ENCODE measurements at regions not wholly inside any gene's neighbourhood (a gene's known extent, or its start where the extent isn't known, plus 50 kb on each side); places are given as distances from the start of the nearest gene placed in this dataset.
A peak's percentile ranks its signal among the peaks of the same experiment; 100 is the strongest.
"Not testable (repeated sequence)": the region's sequence is repeated elsewhere in the genome, so short reads cannot be mapped to it uniquely, and the experiment has no call there.

DNA sequence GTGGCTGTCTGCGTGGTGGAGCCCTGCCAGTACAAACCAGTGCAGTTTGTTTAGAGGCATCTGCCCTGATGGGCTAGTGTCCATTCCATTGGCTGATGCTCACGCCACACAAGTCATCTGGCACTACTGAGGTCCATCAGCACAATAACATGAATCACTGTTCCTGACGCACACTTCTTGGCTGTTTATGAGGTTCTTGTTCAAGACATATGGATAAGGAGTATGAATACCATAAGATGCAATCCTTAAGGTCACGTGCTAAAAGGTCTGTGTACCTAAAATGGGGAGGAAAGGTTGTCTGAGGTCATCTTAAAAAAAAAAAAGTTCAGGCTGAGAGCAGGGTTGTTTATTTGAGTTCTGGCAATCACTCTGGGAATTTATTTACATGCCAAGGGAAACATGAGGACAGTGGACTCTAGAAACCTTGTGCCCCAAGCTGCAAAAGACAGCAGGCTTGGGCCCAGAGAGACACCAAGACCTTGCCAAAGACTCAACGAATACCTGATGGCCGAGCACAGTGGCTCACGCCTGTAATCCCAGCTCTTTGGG lies 54.1 kb upstream of the SHLD1 start:
- DNase-seq (ENCODE audit: low read depth in 4 of 4, low spot score in 3 of 4), result no peak

DNA sequence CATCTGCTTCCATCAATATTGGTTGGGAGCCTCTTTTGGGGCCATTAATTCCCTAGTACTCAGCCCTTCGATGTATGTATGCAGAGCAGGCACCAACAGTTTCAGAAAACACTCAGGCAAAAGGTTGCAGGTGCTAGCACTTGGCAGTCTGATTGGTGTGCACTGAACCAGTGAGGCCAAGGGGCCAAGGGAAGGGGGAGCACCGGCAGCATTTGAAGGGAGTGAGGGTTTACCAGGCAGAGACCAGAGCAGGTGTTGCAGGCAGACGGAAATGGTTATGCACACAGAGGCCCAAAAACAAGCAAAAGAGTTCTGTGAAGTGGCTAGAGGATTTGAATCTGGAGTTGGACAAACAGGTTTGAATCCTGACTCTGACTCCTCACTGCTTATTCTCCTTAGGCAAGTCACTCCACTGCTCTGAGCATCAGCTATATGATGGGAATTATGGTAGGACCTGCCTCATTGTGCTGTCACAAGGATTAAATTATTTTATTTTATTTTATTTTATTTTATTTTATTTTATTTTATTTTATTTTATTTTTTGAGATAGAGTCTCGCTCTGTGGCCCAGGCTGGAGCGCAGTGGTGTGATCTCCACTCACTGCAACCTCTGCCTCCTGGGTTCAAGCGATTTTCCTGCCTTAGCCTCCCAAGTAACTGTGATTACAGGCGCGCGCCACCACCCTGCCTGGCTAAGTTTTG lies 58.1 kb upstream of the SHLD1 start:
- peak in 2 of 4 donors; percentile 13 to 14 for DNase-seq (ENCODE audit: low read depth in 4 of 4, low spot score in 3 of 4)

DNA sequence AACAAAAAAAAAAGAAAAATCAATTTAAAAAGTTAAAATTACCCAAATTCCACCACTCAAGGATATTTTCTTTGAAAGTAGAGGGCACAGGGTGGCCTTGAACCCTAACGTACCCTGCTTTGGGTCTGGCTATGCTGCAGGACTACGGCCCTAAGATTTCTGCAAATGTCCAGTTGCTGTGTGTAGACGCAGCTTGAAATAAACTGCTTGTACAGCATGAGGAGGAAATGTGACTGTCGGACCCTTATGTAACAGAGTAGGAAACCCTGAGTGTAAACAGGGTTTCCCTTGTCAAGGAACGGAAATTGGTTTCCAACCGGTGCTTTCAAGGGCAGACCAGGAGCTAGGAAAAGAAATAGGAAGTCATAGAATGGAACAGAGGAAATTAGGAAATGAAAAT lies 60.7 kb upstream of the SHLD1 start:
- DNase-seq (ENCODE audit: low read depth in 4 of 4, low spot score in 3 of 4), result no peak

DNA sequence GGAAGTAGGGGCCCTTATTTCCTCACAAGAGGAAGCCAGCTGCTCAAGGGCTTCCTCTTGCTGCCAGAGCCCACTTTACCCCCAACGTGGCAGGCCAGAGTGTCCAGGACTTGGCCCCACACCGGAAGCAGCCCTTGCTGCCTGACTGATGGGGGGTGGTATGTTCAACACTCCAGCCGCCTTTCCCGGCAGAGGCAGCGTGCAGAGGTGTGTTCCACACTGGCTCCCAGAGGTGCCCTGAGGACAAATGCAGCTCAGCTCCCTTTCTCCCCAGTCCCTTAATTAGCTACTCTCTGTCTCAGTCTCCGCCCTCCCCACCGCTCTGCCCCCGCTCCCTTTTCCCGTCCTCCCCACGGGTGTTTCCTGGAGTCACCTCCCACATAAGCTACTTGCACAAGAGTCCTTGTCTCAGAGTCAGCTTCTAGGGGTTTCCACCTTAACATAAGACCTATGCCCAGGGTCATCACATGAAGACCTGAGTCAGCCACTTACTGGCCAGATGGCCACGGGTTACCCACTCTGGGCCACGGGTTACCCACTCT lies 61.7 kb upstream of the SHLD1 start:
- no peak for DNase-seq (ENCODE audit: low read depth in 4 of 4, low spot score in 3 of 4)

DNA sequence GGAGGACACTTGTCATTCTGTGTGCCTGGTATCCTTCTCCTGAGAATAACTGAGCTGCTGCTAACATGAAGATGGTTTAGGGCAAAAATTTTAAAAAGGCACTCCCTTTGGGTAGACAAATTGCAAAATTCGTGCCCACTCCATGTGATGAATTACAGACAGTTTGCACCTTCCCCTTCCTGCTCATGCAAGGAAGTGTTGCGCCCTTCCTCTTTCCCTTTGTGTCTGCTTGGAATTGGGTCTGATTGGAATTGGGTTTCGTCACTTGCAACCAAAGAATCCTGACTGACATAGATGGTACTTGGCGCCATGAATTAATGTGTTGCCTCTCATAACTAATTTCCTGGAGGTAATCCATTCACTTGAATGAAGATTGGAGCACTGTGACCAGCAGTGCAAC lies 62.3 kb upstream of the SHLD1 start:
- DNase-seq (ENCODE audit: low read depth in 4 of 4, low spot score in 3 of 4), result no peak

DNA sequence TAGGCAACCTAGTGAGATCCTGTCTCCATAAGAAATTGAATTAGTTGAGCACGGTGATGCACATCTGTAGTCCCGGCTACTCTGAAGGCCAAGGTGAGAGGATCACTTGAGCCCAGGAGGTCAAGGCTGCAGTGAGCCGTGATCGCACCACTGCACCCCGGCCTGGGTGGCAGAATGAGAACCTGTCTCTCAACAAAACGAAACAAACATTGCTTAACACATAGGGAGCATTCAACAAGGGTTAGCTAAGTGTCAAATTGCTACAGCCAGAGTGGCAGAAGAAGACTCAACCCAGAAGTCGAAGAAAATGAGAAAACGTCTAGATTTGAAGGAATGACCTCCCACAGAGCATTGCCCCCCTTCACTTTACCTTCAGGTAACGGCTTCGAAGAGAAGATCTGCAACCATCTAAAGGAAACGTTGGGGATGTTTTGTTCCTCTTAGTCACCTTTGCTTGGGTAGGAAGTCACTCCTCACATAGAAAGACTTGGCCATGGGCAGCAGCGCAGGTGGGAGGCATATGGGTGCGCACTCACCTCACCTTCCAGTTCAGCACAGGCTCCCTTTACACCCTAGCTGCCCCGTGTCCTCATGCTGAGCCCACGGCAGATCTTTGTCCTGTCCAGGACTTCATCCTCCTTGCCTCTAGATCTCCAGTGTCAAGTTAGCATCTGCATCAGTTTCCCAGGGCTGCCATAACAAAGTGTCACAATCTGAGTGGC lies 63.7 kb upstream of the SHLD1 start:
- no peak for DNase-seq (ENCODE audit: low read depth in 4 of 4, low spot score in 3 of 4)

DNA sequence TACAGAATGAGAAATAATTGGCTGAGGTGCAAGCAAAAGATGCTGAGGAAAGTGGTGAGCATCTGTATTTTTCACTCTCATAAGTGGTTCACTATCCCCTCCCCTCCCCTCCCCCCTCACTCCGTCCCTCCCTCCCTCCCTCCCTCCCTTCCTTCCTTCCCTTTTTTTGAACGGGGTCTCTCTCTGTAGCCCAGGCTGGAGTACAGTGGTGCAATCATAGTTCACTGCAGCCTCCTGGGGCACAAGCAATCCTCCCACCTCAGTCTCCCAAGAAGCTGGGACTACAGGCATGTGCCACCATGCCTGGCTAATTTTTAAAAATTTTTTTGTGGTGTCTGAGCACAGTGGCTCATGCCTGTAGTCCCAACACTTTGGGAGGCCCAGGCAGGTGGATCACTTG lies 67.6 kb upstream of the SHLD1 start:
- not testable (repeated sequence) for DNase-seq (ENCODE audit: low read depth in 4 of 4, low spot score in 3 of 4)

DNA sequence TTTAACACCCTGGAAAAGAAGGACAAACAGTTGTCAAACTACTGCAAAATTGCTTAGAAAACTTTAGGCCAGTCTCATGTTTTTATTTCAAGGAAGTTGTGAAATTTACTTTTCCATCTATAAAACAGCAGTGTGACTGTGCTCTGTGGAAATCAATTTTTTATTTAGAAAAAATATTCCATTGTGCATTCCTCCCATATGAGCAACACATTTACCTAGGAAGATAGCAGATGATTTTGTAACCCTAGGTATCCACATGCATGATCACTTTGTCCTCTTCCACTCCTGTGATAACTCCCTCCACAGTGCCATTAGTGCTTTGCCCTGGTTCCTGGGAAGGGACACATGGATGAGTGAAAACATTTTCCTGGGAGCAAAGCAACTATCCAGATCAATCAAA lies 69.4 kb upstream of the GPCPD1 start:
- no peak for DNase-seq (ENCODE audit: low read depth in 4 of 4, low spot score in 3 of 4)

DNA sequence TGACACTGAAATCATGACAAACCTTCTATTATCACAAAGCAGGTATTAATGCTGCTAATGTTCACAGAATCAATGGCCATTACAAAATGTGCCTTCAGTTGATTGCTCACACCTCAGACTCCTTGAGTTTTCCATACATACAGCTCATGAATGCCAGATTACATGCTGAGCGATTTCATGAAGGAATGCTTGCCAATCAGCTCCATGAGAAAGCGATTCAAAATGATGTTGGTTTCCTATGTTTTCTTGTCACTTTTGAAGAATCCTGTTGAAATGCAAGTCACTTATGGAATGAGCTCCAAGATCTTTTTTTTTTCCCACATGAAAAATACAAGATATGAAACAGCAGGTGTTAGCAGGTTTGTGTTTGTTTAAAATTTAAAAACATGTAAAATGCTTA lies 68.0 kb upstream of the GPCPD1 start:
- DNase-seq (ENCODE audit: low read depth in 4 of 4, low spot score in 3 of 4), result no peak

DNA sequence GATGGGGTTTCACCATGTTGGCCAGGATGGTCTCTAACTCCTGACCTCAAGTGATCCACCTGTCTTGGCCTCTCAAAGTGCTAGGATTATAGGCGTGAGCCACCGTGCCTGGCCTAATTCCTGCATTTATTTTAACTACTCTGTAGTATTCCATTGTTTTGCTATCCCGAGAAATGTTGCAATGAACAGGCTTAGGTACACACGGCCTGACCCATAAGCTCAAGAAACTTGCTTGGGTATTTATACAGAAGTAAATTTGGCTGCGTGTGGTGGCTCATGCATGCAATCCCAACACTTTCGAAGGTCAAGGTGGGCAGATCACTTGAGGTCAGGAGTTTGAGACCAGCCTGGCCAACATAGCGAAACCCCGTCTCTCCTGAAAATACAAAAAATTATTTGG lies 67.1 kb upstream of the GPCPD1 start:
- not testable (repeated sequence) for DNase-seq (ENCODE audit: low read depth in 4 of 4, low spot score in 3 of 4)

DNA sequence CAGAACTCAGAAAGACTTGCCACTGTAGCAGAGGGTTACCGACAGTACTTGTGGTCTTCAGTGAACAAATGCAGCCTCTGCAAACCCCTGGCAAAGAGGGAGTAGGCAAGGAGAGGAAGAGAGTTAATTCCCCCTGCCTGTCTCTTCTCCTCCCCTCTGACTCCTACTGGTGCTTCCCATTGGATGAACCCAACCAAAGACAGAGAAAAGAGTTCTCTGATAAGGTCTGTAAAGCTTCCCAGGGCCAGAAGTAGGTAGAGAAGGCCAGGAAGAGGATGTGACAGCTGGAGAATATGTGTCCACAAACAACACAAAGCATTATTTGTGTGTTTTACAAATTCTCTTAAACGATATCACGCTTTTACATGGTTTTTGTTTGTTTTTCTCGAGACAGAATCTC lies 66.6 kb upstream of the GPCPD1 start:
- DNase-seq (ENCODE audit: low read depth in 4 of 4, low spot score in 3 of 4), result no peak

DNA sequence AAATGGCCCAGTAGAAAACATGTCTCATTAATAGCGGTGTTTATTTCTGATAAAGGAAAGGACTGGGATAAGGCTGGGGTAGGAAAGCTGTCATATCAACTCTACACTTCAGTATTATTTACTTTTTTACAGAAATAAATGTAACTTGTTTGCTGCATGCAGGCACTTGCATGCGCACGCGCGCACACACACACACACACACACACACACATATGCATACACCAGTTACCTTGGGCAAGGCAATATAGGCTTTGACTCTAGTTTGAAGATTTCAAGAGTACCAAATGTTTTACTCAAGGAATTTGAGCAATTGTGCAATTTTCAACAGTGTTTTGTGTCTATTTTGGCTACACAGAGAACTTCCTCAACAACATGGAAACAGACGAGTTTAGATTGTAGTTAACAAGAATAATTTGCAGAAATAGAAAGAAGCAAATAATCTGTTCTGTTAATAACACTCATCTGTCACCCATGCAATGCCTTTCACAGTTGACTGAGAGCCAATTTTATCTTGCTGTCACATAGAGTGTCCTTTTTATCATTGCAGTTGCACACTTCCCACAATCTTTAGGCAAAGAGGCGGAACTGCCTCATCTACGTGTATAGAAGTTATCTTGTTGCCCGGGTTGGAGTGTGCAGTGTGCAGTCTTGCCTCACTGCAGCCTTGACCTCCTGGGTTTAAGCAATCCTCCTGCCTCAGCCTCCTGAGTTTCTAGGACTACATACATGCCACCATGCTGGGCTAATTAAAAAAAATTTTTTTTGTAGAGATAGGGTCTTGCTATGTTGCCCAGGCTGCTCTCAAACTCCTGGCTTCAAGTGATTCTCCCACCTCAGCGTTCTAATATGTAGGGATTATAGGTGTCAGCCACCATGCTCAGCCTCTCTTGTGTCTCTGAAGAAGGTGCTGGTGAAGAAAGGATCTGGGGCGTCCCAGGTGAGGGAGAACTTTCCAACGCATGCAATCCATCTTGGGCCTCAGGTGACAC lies 64.6 kb upstream of the GPCPD1 start:
- no peak for DNase-seq (ENCODE audit: low read depth in 4 of 4, low spot score in 3 of 4)

DNA sequence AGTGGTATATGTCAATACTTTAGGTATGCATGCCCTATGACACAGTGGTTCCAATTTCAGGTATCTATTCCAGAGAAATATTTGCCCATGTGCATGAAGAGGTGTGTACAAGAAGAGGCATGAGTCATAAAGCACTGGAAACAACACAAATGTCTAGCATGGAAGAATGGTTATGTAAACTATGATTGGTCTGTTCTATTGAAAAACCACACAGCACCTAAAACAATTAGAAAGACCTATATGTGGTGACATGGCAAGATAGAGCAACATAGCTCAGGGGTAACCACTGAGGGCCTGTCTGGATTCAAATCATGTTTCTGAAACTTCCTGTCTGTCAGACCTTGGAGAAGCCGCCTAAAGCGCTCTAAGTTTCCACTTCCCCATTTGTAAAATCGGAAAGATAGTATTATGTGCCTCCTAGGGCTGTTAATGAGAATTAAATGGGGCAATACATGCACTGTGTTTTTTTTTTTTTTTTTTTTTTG lies 63.4 kb upstream of the GPCPD1 start:
- no peak for DNase-seq (ENCODE audit: low read depth in 4 of 4, low spot score in 3 of 4)

DNA sequence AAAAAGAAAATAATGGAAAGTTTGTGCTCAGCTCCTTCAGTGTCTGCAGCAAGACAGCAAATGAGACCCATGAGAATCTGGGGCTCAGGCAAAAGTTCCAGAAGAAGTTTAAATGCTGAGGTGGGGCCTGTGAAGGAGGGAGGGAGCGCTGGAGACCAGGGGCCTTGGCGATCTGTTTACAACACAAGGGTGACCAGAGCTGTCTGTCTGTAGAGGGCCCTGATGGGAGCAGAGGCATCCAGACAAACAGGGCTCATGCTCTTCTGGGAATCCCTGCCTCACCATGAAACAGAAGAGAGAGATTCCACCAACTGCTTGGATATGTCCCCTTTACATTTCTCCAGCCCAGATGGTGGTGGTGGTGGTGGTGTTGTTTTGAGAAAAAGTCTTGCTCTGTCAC lies 60.1 kb upstream of the GPCPD1 start:
- no peak for DNase-seq (ENCODE audit: low read depth in 4 of 4, low spot score in 3 of 4)

DNA sequence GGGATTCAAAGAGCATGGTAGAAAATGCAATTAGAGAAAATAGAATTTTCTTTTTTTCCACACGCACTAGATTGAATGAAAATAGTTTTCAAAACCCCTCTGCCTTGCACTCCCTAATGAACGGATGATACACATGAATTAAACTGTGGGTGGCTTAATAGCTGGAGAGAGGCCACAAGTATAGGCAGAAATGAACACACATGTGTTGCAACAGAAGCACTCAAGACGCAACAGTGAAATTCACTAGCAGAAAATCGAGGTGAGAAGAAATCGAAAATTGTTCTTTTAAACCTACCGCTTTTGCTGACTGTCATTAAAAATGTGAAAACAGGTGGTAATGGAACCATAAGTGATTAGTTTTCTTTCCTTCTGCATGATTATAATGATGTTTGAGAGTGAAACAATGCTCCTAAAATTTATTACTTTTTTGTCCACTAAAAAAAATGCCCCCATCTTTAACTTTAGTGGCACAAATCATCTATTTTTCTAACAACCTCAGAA lies 59.3 kb upstream of the GPCPD1 start:
- no peak for DNase-seq (ENCODE audit: low read depth in 4 of 4, low spot score in 3 of 4)

DNA sequence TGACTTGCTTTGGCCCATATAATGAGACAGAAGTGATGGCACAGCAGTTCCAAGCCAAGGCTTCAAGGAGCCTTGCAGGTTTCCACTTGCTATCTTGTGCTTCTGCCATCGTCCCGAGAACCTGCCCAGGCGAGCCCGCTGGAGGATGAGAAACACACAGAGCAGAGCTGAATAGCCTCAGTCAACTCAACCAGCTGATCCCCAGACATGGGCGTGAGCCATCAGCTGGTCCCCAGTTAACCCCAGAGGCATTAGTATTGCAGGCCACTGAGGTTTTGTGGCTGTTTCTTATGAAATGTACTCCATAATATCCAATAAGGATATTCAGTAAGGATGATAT lies 57.7 kb upstream of the GPCPD1 start:
- DNase-seq (ENCODE audit: low read depth in 4 of 4, low spot score in 3 of 4), result no peak

DNA sequence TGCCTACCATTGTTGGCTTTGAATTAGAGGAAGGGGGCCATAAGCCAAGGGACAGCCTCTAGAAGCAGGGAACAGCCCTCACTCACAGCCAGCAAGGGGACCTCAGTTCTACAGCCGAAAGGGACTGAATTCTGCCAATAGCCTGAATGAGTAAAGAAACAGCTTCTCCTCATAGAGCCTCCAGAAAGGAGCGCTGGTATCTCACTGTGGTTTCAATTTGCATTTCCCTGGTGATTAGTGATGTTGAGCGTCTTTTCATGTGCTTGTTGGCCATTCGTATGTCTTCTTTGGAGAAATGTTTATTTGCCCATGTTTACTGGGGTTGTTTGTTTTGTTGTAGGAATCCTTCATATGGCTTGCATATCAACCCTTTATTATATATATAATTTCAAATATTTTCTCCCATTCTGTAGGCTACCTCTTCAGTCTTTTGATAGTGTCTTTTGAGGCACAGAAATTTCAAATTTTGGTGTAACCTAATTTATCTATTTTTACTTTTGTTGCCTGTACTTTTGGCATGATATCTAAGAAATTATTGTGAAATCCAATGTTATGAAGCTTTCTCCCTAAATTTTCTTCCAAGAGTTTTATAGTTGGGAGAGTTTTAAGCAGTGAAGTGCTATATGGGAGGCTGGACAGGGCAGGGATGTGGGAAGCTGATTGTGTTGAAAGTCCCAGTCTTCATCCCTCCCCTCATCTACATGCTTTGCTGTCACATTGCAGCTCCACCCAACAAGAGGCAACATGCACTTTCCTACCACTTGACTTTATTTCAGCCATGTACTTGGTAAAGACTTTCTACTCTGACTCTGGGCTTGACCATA lies 57.1 kb upstream of the GPCPD1 start:
- no peak for DNase-seq (ENCODE audit: low read depth in 4 of 4, low spot score in 3 of 4)

DNA sequence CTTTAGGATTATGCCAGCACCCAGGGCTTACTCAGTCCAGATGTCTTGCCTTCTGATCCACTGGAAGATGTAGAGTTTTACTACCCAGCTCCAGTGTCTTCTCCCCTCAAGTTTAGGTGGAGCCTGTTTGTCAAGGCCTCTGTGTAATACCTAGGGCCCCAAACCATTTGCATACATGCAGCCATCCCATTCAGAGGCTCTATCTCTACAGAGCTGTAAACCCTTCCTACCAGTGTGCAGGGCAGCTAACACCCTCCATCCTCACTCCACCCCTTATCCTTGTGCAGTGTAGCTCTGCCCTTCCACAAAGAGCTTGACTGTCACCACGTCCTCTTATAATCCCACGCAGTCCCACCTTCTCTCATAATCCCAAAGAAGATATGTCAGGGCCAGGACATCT lies 54.6 kb upstream of the GPCPD1 start:
- DNase-seq (ENCODE audit: low read depth in 4 of 4, low spot score in 3 of 4), result no peak

DNA sequence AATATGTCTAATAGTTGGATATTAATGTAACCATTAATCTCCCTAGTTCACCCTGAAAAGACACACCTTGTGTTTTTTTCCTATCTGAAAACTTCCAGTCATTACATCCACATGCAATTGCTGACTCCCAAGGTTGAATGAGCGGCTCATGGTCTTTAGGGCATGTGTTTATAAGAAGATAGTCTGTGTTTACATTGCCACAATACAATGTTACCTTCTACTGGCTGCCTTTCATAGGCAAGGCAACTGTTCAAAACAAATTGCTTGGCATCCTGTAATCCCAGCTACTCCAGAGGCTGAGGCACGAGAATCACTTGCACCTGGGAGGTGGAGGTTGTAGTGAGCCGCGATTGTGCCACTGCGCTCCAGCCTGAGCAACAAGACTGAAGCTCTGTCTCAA lies 52.6 kb upstream of the GPCPD1 start:
- no peak for DNase-seq (ENCODE audit: low read depth in 4 of 4, low spot score in 3 of 4)

DNA sequence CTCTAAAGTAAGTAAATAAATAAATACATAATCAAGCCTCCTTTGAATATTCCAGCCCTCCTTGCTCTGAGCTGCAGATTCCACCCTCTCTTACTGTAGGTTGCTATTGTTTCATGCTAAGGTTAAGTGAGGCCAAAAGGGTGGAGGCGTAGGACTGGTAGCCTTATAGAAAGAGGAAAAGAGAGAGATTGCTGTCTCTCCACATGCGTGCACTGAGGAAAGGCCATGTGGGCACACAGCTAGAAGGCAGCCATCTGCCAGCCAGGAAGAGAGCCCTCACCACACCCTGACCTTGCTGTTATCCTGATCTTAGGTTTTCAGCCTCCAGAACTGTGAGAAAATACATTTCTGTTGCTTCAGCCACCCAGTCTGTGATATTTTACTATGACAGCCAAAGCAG lies 52.0 kb upstream of the GPCPD1 start:
- DNase-seq (ENCODE audit: low read depth in 4 of 4, low spot score in 3 of 4), result no peak
